GM12878 (cell line): ENCODE measurements at regions not wholly inside any gene's neighbourhood (a gene's known extent, or its start where the extent isn't known, plus 50 kb on each side); places are given as distances from the start of the nearest gene placed in this dataset.

Experiments
- TF ChIP-seq, protein P1 (sequence below), 3 experiments: IDR thresholded peaks in 2 of 3; conservative IDR thresholded peaks in 1 of 3; 2 replicates each; pipeline ENCODE4 v1.5.1; 2011; ENCODE audit warnings: low read depth in 3 of 3, low read length in 3 of 3, mild to moderate bottlenecking in 3 of 3, control low read depth in 2 of 3, moderate library complexity in 2 of 3, inconsistent platforms in 1 of 3, mixed read lengths in 1 of 3; ENCODE audit not compliant: control insufficient read depth in 2 of 3, insufficient read depth in 1 of 3; ENCODE audit errors: extremely low read depth in 1 of 3
- TF ChIP-seq, protein P2 (sequence below): IDR thresholded peaks from 2 replicates; pipeline ENCODE4 v1.6.1; 2011; ENCODE audit warnings: low read depth, low read length, improper control_type of control experiment, borderline replicate concordance

DNA sequence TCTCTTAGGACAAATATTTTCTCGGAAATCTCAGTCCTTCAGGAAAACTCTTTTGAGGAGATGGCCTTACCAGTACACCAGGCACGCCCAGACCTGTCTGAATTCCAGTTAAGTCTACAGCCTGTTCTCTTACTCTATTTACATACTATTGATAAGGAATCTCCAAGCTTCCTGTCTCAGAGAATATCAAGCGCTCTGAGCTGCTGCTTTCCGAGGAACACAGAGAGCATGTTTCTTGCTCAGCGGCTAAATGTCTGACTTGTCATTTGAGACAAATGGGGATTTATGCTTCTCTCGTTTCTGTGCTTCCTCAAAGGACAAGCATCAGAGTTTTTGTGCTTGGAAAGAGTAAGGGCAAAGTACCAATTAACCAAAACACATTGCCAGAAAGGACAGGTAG, 112.4 kb upstream of the CCDC54 start:
- TF ChIP-seq, protein P1, sequence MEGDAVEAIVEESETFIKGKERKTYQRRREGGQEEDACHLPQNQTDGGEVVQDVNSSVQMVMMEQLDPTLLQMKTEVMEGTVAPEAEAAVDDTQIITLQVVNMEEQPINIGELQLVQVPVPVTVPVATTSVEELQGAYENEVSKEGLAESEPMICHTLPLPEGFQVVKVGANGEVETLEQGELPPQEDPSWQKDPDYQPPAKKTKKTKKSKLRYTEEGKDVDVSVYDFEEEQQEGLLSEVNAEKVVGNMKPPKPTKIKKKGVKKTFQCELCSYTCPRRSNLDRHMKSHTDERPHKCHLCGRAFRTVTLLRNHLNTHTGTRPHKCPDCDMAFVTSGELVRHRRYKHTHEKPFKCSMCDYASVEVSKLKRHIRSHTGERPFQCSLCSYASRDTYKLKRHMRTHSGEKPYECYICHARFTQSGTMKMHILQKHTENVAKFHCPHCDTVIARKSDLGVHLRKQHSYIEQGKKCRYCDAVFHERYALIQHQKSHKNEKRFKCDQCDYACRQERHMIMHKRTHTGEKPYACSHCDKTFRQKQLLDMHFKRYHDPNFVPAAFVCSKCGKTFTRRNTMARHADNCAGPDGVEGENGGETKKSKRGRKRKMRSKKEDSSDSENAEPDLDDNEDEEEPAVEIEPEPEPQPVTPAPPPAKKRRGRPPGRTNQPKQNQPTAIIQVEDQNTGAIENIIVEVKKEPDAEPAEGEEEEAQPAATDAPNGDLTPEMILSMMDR (IDR thresholded peaks at IDR 0.05 in 2 of 3, conservative IDR thresholded peaks at IDR 0.05 in 1 of 3; ENCODE audit: control insufficient read depth in 2 of 3, extremely low read depth in 1 of 3, insufficient read depth in 1 of 3, low read depth in 3 of 3, low read length in 3 of 3) = no peak
- TF ChIP-seq, protein P2, sequence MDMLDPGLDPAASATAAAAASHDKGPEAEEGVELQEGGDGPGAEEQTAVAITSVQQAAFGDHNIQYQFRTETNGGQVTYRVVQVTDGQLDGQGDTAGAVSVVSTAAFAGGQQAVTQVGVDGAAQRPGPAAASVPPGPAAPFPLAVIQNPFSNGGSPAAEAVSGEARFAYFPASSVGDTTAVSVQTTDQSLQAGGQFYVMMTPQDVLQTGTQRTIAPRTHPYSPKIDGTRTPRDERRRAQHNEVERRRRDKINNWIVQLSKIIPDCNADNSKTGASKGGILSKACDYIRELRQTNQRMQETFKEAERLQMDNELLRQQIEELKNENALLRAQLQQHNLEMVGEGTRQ = no peak
